Naive thymus-derived CD8-positive, alpha-beta T cell (primary cell): ENCODE measurements at regions not wholly inside any gene's neighbourhood (a gene's known extent, or its start where the extent isn't known, plus 50 kb on each side); places are given as distances from the start of the nearest gene placed in this dataset.

Source experiments
- ATAC-seq, 2 donors: fragments of 150-1000 bp; cut with Tn5 transposase in 1 of 2; sonication (Bioruptor Pico), chemical (Tn5 transposase) in 1 of 2; 1 replicate in 1 of 2; 2 replicates in 1 of 2; pipeline ENCODE4 v1.10.0; 2021; ENCODE audit warnings: mild to moderate bottlenecking in 2 of 2, moderate library complexity in 2 of 2
- POLR2A ChIA-PET: fragments of 350-600 bp; sonication (Branson Sonifier 250); formaldehyde crosslinking; loops from one replicate; lab custom pipeline; 2021; ENCODE audit warnings: antibody characterized with exemption; lab: Charles Lee
- DNase-seq, 10 donors: peaks; one replicate each; pipeline versions ENCODE4 v3.0.0 to v3.0.0-alpha.2; 2020 to 2022
- H3K27ac Mint-ChIP-seq, 10 donors: one replicate each; pipeline ENCODE4 v1.8.0; 2020 to 2022; ENCODE audit warnings: mild to moderate bottlenecking in 10 of 10, mixed read lengths in 10 of 10, moderate library complexity in 4 of 10, inconsistent platforms in 1 of 10
- H3K27me3 Mint-ChIP-seq, 5 donors: one replicate each; pipeline ENCODE4 v1.8.0; 2021 to 2022; ENCODE audit warnings: mixed read lengths in 5 of 5
- H3K36me3 Mint-ChIP-seq, 3 donors: one replicate each; pipeline ENCODE4 v1.8.0; 2020 to 2022; ENCODE audit warnings: mixed read lengths in 3 of 3, mild to moderate bottlenecking in 2 of 3, inconsistent platforms in 1 of 3
- H3K4me1 Mint-ChIP-seq, 4 donors: one replicate each; pipeline ENCODE4 v1.8.0; 2021 to 2022; ENCODE audit warnings: mixed read lengths in 4 of 4
- H3K4me3 Mint-ChIP-seq, 10 donors: one replicate each; pipeline ENCODE4 v1.8.0; 2020 to 2022; ENCODE audit warnings: mild to moderate bottlenecking in 10 of 10, mixed read lengths in 10 of 10, moderate library complexity in 6 of 10, inconsistent platforms in 1 of 10
- H3K9me3 Mint-ChIP-seq, 9 donors: one replicate each; pipeline ENCODE4 v1.8.0; 2020 to 2022; ENCODE audit warnings: mixed read lengths in 9 of 9, mild to moderate bottlenecking in 3 of 9, inconsistent platforms in 1 of 9, moderate library complexity in 1 of 9

- no peak overlapping the region for H3K4me3 Mint-ChIP-seq
- POLR2A ChIA-PET, result no interaction called here
- no peak for ATAC-seq
- H3K27me3 Mint-ChIP-seq, result peaks cover 25 to 70% (median 37%) of the 10 kb centered on the region in 5 donors
- peaks cover 9 to 49% (median 29%) of the 10 kb centered on the region in 9 donors for H3K9me3 Mint-ChIP-seq
- no peak for DNase-seq
- H3K4me1 Mint-ChIP-seq, result peaks cover 0 to 6% (median 0%) of the 10 kb centered on the region in 4 donors
- no peak overlapping the region for H3K27ac Mint-ChIP-seq
- H3K36me3 Mint-ChIP-seq, result peaks cover 0 to 40% (median 2%) of the 10 kb centered on the region in 3 donors
Measured at GRCh38 chr18:77359561-77360314, 110.1 kb downstream of the GALR1 start.

- Mint-ChIP-seq H3K9me3 (peaks cover 9 to 54% (median 29%) of the 10 kb centered on the region in 9 donors), H3K4me3 (no peak overlapping the region), H3K27ac (no peak overlapping the region), H3K4me1 (peaks cover 0 to 6% (median 0%) of the 10 kb centered on the region in 4 donors), H3K27me3 (peaks cover 30 to 71% (median 32%) of the 10 kb centered on the region in 5 donors), H3K36me3 (peaks cover 0 to 35% (median 2%) of the 10 kb centered on the region in 3 donors)
- ATAC-seq (no peak), DNase-seq (no peak)
- POLR2A ChIA-PET, result no interaction called here
Measured at GRCh38 chr18:77360315-77361190, 110.9 kb downstream of the GALR1 start.

- POLR2A ChIA-PET, result no interaction called here
- H3K4me3 Mint-ChIP-seq, result no peak overlapping the region
- H3K27ac Mint-ChIP-seq, result no peak overlapping the region
- DNase-seq, result no peak
- H3K4me1 Mint-ChIP-seq, result peaks cover 0 to 6% (median 3%) of the 10 kb centered on the region in 4 donors
- H3K9me3 Mint-ChIP-seq, result peaks cover 9 to 54% (median 29%) of the 10 kb centered on the region in 9 donors
- H3K27me3 Mint-ChIP-seq, result peaks cover 26 to 71% (median 35%) of the 10 kb centered on the region in 5 donors
- H3K36me3 Mint-ChIP-seq, result peaks cover 0 to 34% (median 2%) of the 10 kb centered on the region in 3 donors
- no peak for ATAC-seq
Measured at GRCh38 chr18:77361382-77361781, 111.7 kb downstream of the GALR1 start.

GRCh38 chr18:77365667-77366066 lies 116.0 kb downstream of the GALR1 start:
- no peak overlapping the region for H3K27ac Mint-ChIP-seq
- DNase-seq (no peak), ATAC-seq (no peak)
- peaks cover 0 to 3% (median under 1%) of the 10 kb centered on the region in 4 donors for H3K4me1 Mint-ChIP-seq
- POLR2A ChIA-PET, result no interaction called here
- H3K9me3 Mint-ChIP-seq, result peaks cover 7 to 50% (median 27%) of the 10 kb centered on the region in 9 donors
- H3K4me3 Mint-ChIP-seq, result no peak overlapping the region
- H3K36me3 Mint-ChIP-seq, result peaks cover 0 to 33% (median 8%) of the 10 kb centered on the region in 3 donors
- H3K27me3 Mint-ChIP-seq, result peaks cover 16 to 71% (median 30%) of the 10 kb centered on the region in 5 donors

- ATAC-seq (no peak), DNase-seq (no peak)
- H3K27ac Mint-ChIP-seq, result no peak overlapping the region
- H3K4me1 Mint-ChIP-seq, result peaks cover 0 to 3% (median under 1%) of the 10 kb centered on the region in 4 donors
- peaks cover 7 to 46% (median 21%) of the 10 kb centered on the region in 9 donors for H3K9me3 Mint-ChIP-seq
- H3K36me3 Mint-ChIP-seq, result peaks cover 0 to 28% (median 8%) of the 10 kb centered on the region in 3 donors
- H3K4me3 Mint-ChIP-seq, result no peak overlapping the region
- H3K27me3 Mint-ChIP-seq, result peaks cover 16 to 66% (median 24%) of the 10 kb centered on the region in 5 donors
- POLR2A ChIA-PET, result no interaction called here
Measured at GRCh38 chr18:77366067-77366719, 116.5 kb downstream of the GALR1 start.

- Mint-ChIP-seq H3K9me3 (peaks cover 7 to 38% (median 21%) of the 10 kb centered on the region in 9 donors), H3K27ac (no peak overlapping the region), H3K27me3 (peaks cover 16 to 59% (median 24%) of the 10 kb centered on the region in 5 donors), H3K36me3 (peaks cover 0 to 28% (median 8%) of the 10 kb centered on the region in 3 donors), H3K4me3 (no peak overlapping the region), H3K4me1 (peaks cover 0 to 3% (median under 1%) of the 10 kb centered on the region in 4 donors)
- no peak for ATAC-seq
- POLR2A ChIA-PET, result no interaction called here
- no peak for DNase-seq
Measured at GRCh38 chr18:77366720-77367641, 117.3 kb downstream of the GALR1 start.

- H3K36me3 Mint-ChIP-seq, result peaks cover 0 to 10% (median 8%) of the 10 kb centered on the region in 3 donors
- ATAC-seq (no peak), DNase-seq (no peak)
- no peak overlapping the region for H3K27ac Mint-ChIP-seq
- H3K27me3 Mint-ChIP-seq, result peaks cover 10 to 39% (median 14%) of the 10 kb centered on the region in 5 donors
- POLR2A ChIA-PET, result no interaction called here
- no peak overlapping the region for H3K4me3 Mint-ChIP-seq
- H3K4me1 Mint-ChIP-seq, result peaks cover 0 to 3% (median under 1%) of the 10 kb centered on the region in 4 donors
- H3K9me3 Mint-ChIP-seq, result peaks cover 7 to 22% (median 10%) of the 10 kb centered on the region in 9 donors
Measured at GRCh38 chr18:77369644-77370043, 120.0 kb downstream of the GALR1 start.

- H3K36me3 Mint-ChIP-seq, result peaks cover 0 to 10% (median 8%) of the 10 kb centered on the region in 3 donors
- H3K4me3 Mint-ChIP-seq, result no peak overlapping the region
- POLR2A ChIA-PET, result no interaction called here
- no peak for ATAC-seq
- peaks cover 4 to 13% (median 10%) of the 10 kb centered on the region in 5 donors for H3K27me3 Mint-ChIP-seq
- H3K27ac Mint-ChIP-seq, result no peak overlapping the region
- H3K4me1 Mint-ChIP-seq, result no peaks in the 10 kb centered on the region
- H3K9me3 Mint-ChIP-seq, result peaks cover 4 to 18% (median 9%) of the 10 kb centered on the region in 9 donors
- DNase-seq, result no peak
Measured at GRCh38 chr18:77373730-77374445, 124.2 kb downstream of the GALR1 start.

GRCh38 chr18:77374446-77374805 lies 124.8 kb downstream of the GALR1 start:
- H3K4me1 Mint-ChIP-seq, result no peaks in the 10 kb centered on the region
- no peak overlapping the region for H3K4me3 Mint-ChIP-seq
- peaks cover under 1 to 13% (median 7%) of the 10 kb centered on the region in 9 donors for H3K9me3 Mint-ChIP-seq
- H3K36me3 Mint-ChIP-seq, result peaks cover 0 to 6% (median 4%) of the 10 kb centered on the region in 3 donors
- POLR2A ChIA-PET, result no interaction called here
- H3K27ac Mint-ChIP-seq, result no peak overlapping the region
- H3K27me3 Mint-ChIP-seq, result peaks cover 4 to 9% (median 8%) of the 10 kb centered on the region in 5 donors
- no peak for DNase-seq
- ATAC-seq, result no peak

GRCh38 chr18:77376043-77376732 lies 126.5 kb downstream of the GALR1 start:
- no peak overlapping the region for H3K4me3 Mint-ChIP-seq
- no peaks in the 10 kb centered on the region for H3K4me1 Mint-ChIP-seq
- no peak for DNase-seq
- no peak for ATAC-seq
- no peaks in the 10 kb centered on the region for H3K36me3 Mint-ChIP-seq
- peaks cover 0 to under 1% (median 0%) of the 10 kb centered on the region in 9 donors for H3K9me3 Mint-ChIP-seq
- POLR2A ChIA-PET, result no interaction called here
- H3K27me3 Mint-ChIP-seq, result peaks cover 0 to 14% (median 7%) of the 10 kb centered on the region in 5 donors
- no peak overlapping the region for H3K27ac Mint-ChIP-seq

GRCh38 chr18:77376733-77377094 lies 127.1 kb downstream of the GALR1 start:
- Mint-ChIP-seq H3K36me3 (no peaks in the 10 kb centered on the region), H3K9me3 (no peaks in the 10 kb centered on the region), H3K27ac (no peak overlapping the region), H3K27me3 (peaks cover 3 to 20% (median 11%) of the 10 kb centered on the region in 5 donors), H3K4me1 (no peaks in the 10 kb centered on the region), H3K4me3 (no peak overlapping the region)
- DNase-seq (no peak), ATAC-seq (no peak)
- POLR2A ChIA-PET, result no interaction called here
